GM12865 (cell line): ENCODE measurements at regions not wholly inside any gene's neighbourhood (a gene's known extent, or its start where the extent isn't known, plus 50 kb on each side); places are given as distances from the start of the nearest gene placed in this dataset.

Experiments used
- DNase-seq: peaks from one replicate; pipeline ENCODE4 v3.0.0; 2010; ENCODE audit warnings: low read depth
- H3K4me3 ChIP-seq: 2 replicates; pipeline ENCODE4 v1.5.1; 2011; ENCODE audit warnings: mild to moderate bottlenecking, low read depth, low read length, control low read depth
- TF ChIP-seq, protein P1 (sequence below): IDR thresholded peaks from 2 replicates; pipeline ENCODE4 v1.5.1; 2011; ENCODE audit warnings: low read length, control low read depth, low read depth, inconsistent platforms; ENCODE audit not compliant: insufficient read depth; ENCODE audit errors: missing control alignments

DNA sequence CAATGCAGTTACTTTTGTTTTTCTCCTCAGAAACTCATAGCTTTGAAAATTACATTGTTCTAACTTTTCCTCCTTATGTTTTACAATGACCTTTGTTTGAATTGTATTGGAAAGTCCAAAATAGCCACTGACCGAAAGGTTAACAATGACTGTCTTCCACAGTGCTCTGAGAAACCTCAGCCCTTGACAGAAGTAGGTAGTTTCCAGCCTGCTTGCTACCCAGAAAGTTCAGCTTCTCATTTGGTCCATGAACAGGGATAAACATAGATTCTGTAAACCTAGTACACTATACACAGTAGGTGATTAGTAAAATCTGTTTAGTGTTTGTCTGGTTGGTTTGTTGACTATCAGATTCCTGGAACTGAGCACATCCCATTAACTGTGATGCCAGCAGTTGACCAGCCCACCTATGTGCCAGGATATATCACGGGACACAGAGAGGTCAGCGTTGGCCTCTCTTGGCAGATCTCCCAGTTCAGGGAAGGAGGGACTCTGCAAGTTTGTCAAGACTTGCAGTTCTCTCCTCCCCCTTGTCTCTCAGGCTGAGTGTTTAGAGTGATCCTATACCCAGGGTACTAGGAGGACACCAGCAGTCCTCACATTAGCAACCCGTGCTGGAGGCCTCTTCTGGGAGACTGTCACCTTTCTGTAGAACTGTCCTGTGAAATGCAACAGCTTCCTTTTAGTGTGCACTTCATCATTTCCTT, 297.6 kb downstream of the ARHGAP12 start:
- peak; percentile 67 for DNase-seq
- TF ChIP-seq, protein P1, sequence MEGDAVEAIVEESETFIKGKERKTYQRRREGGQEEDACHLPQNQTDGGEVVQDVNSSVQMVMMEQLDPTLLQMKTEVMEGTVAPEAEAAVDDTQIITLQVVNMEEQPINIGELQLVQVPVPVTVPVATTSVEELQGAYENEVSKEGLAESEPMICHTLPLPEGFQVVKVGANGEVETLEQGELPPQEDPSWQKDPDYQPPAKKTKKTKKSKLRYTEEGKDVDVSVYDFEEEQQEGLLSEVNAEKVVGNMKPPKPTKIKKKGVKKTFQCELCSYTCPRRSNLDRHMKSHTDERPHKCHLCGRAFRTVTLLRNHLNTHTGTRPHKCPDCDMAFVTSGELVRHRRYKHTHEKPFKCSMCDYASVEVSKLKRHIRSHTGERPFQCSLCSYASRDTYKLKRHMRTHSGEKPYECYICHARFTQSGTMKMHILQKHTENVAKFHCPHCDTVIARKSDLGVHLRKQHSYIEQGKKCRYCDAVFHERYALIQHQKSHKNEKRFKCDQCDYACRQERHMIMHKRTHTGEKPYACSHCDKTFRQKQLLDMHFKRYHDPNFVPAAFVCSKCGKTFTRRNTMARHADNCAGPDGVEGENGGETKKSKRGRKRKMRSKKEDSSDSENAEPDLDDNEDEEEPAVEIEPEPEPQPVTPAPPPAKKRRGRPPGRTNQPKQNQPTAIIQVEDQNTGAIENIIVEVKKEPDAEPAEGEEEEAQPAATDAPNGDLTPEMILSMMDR = no peak
- H3K4me3 ChIP-seq = no peak overlapping the region

DNA sequence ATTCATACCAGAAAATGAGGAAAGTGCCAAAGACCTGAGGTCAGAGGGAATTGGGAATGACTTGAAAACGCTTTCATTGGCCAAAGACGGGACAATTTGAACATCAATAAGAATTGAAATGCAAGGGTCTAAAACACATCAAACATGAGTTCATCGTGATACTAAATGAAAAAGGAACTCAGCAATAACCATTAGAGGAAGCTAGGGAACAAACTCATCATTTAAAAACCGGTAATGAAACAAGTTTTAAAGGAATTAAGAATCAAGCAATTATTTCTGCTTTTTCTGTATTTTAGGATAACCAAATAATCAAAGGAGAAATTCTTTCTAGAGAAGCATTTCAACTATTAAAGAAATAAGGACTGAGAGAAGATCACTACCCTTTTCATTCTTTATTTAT, 303.1 kb downstream of the ARHGAP12 start:
- DNase-seq = no peak
- H3K4me3 ChIP-seq = no peak overlapping the region
- TF ChIP-seq, protein P1 = no peak

DNA sequence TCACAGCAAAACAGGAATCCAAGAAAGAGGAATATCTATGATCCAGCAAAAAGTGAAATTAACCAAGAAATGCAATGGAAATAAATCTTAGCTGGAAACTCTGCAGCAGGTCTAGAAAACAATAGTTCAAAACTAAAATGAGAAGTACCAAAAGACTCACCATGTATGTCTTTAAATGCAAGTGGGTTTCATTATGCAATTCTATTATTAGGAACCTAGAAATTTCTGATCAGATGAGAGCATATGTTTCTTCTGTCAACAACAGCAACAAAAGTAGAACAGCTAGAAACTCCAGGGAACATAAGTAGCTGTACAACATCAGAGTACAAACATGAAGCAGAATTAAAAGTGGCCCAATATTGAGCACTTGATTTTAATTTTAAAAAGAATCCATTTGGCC, 304.0 kb downstream of the ARHGAP12 start:
- TF ChIP-seq, protein P1 = no peak
- DNase-seq = no peak
- no peak overlapping the region for H3K4me3 ChIP-seq

DNA sequence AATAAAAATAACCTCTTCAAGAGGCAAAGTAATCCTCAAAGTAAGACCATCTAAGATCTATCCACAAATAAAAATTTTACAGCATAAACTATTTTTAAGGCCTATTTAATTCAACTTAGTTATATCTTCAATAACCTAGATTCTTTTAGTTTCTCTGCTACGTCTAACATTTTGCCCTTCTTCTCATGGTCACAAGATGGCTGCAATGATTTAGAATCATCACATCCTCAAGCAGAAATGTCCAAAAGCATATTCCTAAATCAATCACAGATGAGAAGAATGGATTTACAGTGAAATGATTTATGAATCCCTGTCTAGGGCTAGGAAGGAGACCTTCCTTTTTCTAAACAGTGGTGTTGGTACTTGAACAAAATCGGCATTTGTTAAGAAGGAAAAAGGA, 304.7 kb downstream of the ARHGAP12 start:
- TF ChIP-seq, protein P1 = no peak
- no peak for DNase-seq
- no peak overlapping the region for H3K4me3 ChIP-seq

DNA sequence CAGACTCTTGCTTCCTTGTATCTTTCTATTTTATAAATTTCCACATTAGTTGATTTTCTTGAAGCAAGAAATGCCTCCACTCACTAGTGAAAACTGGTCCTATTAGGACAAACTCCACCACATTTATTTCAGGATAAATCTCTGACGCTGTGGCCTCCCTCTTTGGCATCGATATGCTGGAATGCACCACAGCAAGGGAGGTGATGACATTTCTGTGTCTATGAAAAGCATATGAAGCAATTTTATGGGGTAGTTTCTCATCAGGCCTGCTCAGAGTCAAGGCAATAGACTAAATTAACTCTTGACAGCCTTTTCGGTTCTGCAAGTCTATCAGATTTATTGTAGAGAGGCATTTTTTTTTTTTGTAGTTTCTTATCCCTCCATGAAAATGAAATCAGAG, 304.4 kb downstream of the ZEB1 start:
- DNase-seq = no peak
- TF ChIP-seq, protein P1 = no peak
- H3K4me3 ChIP-seq = no peak overlapping the region

DNA sequence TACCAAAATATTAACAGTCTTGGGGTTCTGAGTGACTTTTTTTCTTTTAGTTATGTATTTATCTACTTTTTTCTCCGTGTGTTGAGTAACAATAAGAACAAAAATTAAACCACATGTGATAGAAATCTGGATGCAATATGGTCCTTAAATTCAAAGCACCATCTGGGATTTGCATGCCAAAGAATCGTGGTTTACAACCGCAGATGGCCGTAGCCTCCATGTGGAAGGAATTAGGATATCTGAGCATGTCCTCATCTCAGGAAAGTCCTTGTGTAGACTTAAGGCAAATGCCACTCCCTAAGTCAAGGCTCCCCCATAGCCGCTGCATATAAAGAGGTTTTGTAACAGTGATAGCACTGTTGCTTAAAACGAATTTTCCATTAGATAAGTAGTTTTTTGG, 304.0 kb downstream of the ZEB1 start:
- H3K4me3 ChIP-seq = no peak overlapping the region
- TF ChIP-seq, protein P1 = no peak
- no peak for DNase-seq

DNA sequence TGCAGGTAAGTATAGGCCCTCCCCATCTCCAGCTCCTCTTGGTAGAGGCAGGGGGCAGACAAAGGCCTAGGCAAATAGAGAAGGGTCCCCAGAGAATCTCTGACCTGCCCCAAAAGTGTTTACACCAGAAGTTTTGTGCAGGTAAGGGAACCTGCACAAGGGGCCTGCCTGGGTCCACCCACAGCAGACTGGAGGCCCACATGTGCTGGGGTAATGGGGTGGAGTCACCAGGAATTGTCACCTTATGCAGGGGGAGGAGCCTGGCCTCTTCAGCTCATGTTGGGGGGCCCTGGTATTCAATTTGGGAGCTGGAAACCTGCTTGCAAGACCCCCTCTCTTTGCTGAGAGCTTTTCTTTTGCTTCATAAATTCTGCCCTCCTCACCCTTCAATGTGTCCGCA, 302.7 kb downstream of the ZEB1 start:
- H3K4me3 ChIP-seq = no peak overlapping the region
- no peak for DNase-seq
- TF ChIP-seq, protein P1 = no peak
